NT2/D1 (cell line): ENCODE measurements at regions not wholly inside any gene's neighbourhood (a gene's known extent, or its start where the extent isn't known, plus 50 kb on each side); places are given as distances from the start of the nearest gene placed in this dataset.

ENCODE experiments used
- YY1 ChIP-seq: IDR thresholded peaks from 2 replicates; pipeline ENCODE4 v1.6.1; 2011; ENCODE audit not compliant: insufficient read length, insufficient read depth
- ZNF274 ChIP-seq: IDR thresholded peaks from 2 replicates; pipeline ENCODE4 v1.6.1; 2011; ENCODE audit warnings: mild to moderate bottlenecking, low read depth, low read length

- TF ChIP-seq ZNF274 (no peak), YY1 (no peak)
Observed at GRCh38 chr10:131808370-131808930, 92.4 kb upstream of the PPP2R2D start.
